Fibroblast of the aortic adventitia (primary cell): ENCODE measurements at regions not wholly inside any gene's neighbourhood (a gene's known extent, or its start where the extent isn't known, plus 50 kb on each side); places are given as distances from the start of the nearest gene placed in this dataset.

ENCODE experiments used
- DNase-seq: peaks from one replicate; pipeline ENCODE4 v3.0.0-alpha.2; 2010; ENCODE audit warnings: low read depth
- H3K4me3 ChIP-seq: 2 replicates; pipeline ENCODE4 v1.5.1; 2011; ENCODE audit warnings: low read depth, mild to moderate bottlenecking, control low read depth, low read length, moderate library complexity
- CTCF ChIP-seq: IDR thresholded peaks from 2 replicates; pipeline ENCODE4 v1.5.1; 2011; ENCODE audit warnings: mild to moderate bottlenecking, low read length, control low read depth, inconsistent platforms; ENCODE audit not compliant: insufficient read depth

DNA sequence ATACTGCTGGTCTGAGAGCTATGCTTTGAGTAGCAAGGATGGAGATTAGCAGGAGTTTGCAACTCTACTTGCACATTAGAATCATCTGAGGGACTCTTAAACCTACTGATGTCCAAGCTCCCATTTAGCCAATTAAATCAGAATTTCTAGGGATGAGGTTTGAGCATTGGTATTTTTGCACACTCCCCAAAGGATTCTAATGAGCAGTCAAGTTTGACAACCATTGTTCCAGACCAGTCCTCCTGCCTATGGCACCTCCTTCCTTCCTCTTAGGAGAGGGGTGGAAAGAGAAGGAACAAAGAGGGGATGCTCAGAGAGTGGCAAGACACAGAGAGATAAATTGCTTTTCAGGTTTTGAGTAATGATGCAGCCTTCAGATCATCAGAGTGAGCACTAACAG, 275.5 kb upstream of the ROPN1 start:
- H3K4me3 ChIP-seq, result no peak overlapping the region
- no peak for TF ChIP-seq CTCF
- no peak for DNase-seq

GRCh38 chr3:124268355-124268754, 276.4 kb upstream of the ROPN1 start:
- DNase-seq, result no peak
- TF ChIP-seq CTCF, result no peak
- no peak overlapping the region for H3K4me3 ChIP-seq

- TF ChIP-seq CTCF, result no peak
- no peak overlapping the region for H3K4me3 ChIP-seq
- DNase-seq, result no peak
Measured at GRCh38 chr3:124269619-124270018, 277.7 kb upstream of the ROPN1 start.

- TF ChIP-seq CTCF, result no peak
- no peak overlapping the region for H3K4me3 ChIP-seq
- DNase-seq, result no peak
Measured at GRCh38 chr3:124272605-124273151, 280.8 kb upstream of the ROPN1 start.

GRCh38 chr3:124273651-124274050, 281.7 kb upstream of the ROPN1 start:
- DNase-seq, result no peak
- TF ChIP-seq CTCF, result no peak

DNA sequence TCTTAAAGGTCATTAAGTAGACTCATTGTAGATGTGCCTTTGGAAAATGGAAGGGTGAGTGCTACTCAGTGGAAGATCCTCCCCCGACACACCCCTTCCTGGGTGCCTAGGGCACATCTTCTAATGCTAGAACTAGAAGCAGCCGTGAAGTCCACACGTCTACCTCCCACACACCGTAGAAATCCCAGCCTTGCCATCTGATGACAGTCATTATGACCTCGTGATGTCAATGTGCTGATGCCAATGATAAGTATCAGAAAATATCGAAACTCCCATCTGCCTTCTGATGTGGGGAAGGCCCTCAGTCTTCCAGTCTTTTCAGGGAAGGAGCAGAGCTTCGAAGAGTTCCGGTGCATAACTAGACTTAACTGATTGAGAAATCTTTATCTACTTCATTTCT, 282.1 kb upstream of the ROPN1 start:
- DNase-seq, result no peak
- no peak for TF ChIP-seq CTCF
- H3K4me3 ChIP-seq, result no peak overlapping the region

More at GRCh38 chr3:124273651-124274050, 281.7 kb upstream of the ROPN1 start:
- H3K4me3 ChIP-seq, result no peak overlapping the region

- no peak overlapping the region for H3K4me3 ChIP-seq
- no peak for TF ChIP-seq CTCF
- no peak for DNase-seq
Measured at GRCh38 chr3:124275412-124275811, 283.5 kb upstream of the ROPN1 start.
